A673 (cell line): ENCODE measurements at regions not wholly inside any gene's neighbourhood (a gene's known extent, or its start where the extent isn't known, plus 50 kb on each side); places are given as distances from the start of the nearest gene placed in this dataset.

Experiments
- CTCF ChIP-seq: fragments of 300-800, 200-600 bp; sonication (generic); conservative IDR thresholded peaks from 2 replicates; pipeline ENCODE4 v1.5.1; 2017; ENCODE audit warnings: low read depth, mild to moderate bottlenecking, antibody characterized with exemption, low read length, moderate library complexity, mixed read lengths
- EZH2 ChIP-seq: fragments of 200-600 bp; sonication (generic); IDR thresholded peaks from 2 replicates; pipeline ENCODE4 v1.6.1; 2017; ENCODE audit warnings: borderline replicate concordance, low read depth, mild to moderate bottlenecking, mixed read lengths, antibody characterized with exemption, low read length; ENCODE audit not compliant: poor library complexity, severe bottlenecking

GRCh38 chr4:20376070-20376469 lies 124.4 kb downstream of the SLIT2 start:
- TF ChIP-seq CTCF (no peak), EZH2 (no peak)
